Astrocyte of the cerebellum (primary cell): ENCODE measurements at regions not wholly inside any gene's neighbourhood (a gene's known extent, or its start where the extent isn't known, plus 50 kb on each side); places are given as distances from the start of the nearest gene placed in this dataset.

Experiments used
- DNase-seq: peaks from one replicate; pipeline ENCODE4 v3.0.0-alpha.2; 2011; ENCODE audit warnings: low read depth
- H3K4me3 ChIP-seq: 2 replicates; pipeline ENCODE4 v1.5.1; 2011; ENCODE audit warnings: mild to moderate bottlenecking, low read depth, low read length, moderate library complexity
- CTCF ChIP-seq: IDR thresholded peaks from 2 replicates; pipeline ENCODE4 v1.5.1; 2012; ENCODE audit warnings: low read length, low read depth, moderate library complexity, mild to moderate bottlenecking; ENCODE audit errors: missing control alignments
- in situ Hi-C: cut with HindIII; loops from 2 replicates; pipeline ENCODE4 v1.10.0; 2017; ENCODE audit warnings: low sequenced_read_pairs

- no peak overlapping the region for H3K4me3 ChIP-seq
- in situ Hi-C loops, result no loop called here
- no peak for TF ChIP-seq CTCF
- no peak for DNase-seq
These were observed 49.9 kb upstream of the GRIK1 start for GRCh38 chr21:29989634-29990234.
